Esophagus muscularis mucosa (tissue), 4 donors: ENCODE measurements at regions not wholly inside any gene's neighbourhood (a gene's known extent, or its start where the extent isn't known, plus 50 kb on each side); places are given as distances from the start of the nearest gene placed in this dataset.

ENCODE experiments used
- DNase-seq: peaks from one replicate; pipeline ENCODE4 v3.0.0-alpha.2; 2017; ENCODE audit errors: extremely low spot score
- H3K27ac ChIP-seq, 4 donors: fragments of 200-600 bp; sonication (generic); replicated peaks in 1 of 4; 1 replicate in 3 of 4; 2 replicates in 1 of 4; pipeline ENCODE4 v1.5.1; 2016 to 2019; ENCODE audit warnings: mild to moderate bottlenecking in 1 of 4
- H3K27me3 ChIP-seq, 4 donors: fragments of 200-600 bp; sonication (generic); one replicate each; pipeline versions ENCODE4 v1.5.1 to v1.6.0; 2016 to 2019
- H3K36me3 ChIP-seq, 4 donors: fragments of 200-600 bp; sonication (generic); one replicate each; pipeline ENCODE4 v1.5.1; 2016 to 2019
- H3K4me1 ChIP-seq, 4 donors: fragments of 200-600 bp; sonication (generic); one replicate each; pipeline ENCODE4 v1.5.1; 2016 to 2019
- H3K4me3 ChIP-seq, 4 donors: fragments of 200-600 bp; sonication (generic); 1 replicate in 2 of 4; 2 replicates in 2 of 4; pipeline ENCODE4 v1.5.1; 2016 to 2019; ENCODE audit warnings: mild to moderate bottlenecking in 4 of 4, moderate library complexity in 1 of 4
- H3K9me3 ChIP-seq, 4 donors: fragments of 200-600 bp; sonication (generic); 1 replicate in 3 of 4; 2 replicates in 1 of 4; pipeline ENCODE4 v1.5.1; 2016 to 2019
- EP300 ChIP-seq: sonication (generic); formaldehyde crosslinking; IDR thresholded peaks from one replicate; pipeline ENCODE4 v1.6.1; 2017; ENCODE audit warnings: antibody characterized with exemption
- POLR2A ChIP-seq: fragments of 450-650 bp; IDR thresholded peaks from one replicate; pipeline ENCODE4 v1.6.1; 2017; ENCODE audit warnings: antibody characterized with exemption, moderate library complexity, mild to moderate bottlenecking, low read depth
- POLR2AphosphoS5 ChIP-seq, 2 donors: sonication (generic); formaldehyde crosslinking; IDR thresholded peaks; one replicate each; pipeline ENCODE4 v1.6.1; 2017; ENCODE audit warnings: antibody characterized with exemption in 2 of 2
- WGBS: methylation state at CpG from one replicate; pipeline ENCODE4 v1.1.5; 2018; 5-methylcytosine and 5-hydroxymethylcytosine counted together
- intact Hi-C: fragments of 100-400 bp; cut with DNase I; formaldehyde crosslinking; loops from one replicate; pipeline ENCODE4 v1.15.1; 2023
- TF ChIP-seq, protein P1 (sequence below), 3 experiments: fragments of 200-600 bp in 2 of 3; fragments of 450-650 bp in 1 of 3; sonication (generic) in 2 of 3; IDR thresholded peaks; one replicate each; pipeline ENCODE4 v1.5.1; 2017 to 2019; ENCODE audit warnings: antibody characterized with exemption in 3 of 3, mild to moderate bottlenecking in 2 of 3, moderate library complexity in 1 of 3

DNA sequence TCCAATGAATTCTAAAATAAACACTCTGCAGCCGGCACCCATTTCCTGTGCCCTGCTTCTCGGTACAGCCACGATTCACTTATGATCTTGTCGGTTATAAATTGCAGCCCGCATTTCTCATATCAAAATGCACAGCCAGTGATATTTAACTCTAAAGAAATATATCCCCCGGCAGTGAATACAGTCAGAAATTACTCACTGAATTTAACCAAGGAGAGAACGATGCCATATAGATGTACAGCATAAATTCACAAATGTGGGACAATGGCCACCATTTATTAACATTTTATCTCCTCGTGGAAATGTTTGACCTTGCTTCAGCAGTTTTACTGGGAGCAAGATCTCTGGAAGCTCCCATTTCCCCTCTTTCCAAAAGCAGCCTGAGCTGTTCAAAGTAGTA lies 1517.8 kb downstream of the BRD1 start:
- TF ChIP-seq EP300 (no peak), POLR2A (no peak), POLR2AphosphoS5 (IDR thresholded peaks at IDR 0.05) (no peak)
- TF ChIP-seq, protein P1, sequence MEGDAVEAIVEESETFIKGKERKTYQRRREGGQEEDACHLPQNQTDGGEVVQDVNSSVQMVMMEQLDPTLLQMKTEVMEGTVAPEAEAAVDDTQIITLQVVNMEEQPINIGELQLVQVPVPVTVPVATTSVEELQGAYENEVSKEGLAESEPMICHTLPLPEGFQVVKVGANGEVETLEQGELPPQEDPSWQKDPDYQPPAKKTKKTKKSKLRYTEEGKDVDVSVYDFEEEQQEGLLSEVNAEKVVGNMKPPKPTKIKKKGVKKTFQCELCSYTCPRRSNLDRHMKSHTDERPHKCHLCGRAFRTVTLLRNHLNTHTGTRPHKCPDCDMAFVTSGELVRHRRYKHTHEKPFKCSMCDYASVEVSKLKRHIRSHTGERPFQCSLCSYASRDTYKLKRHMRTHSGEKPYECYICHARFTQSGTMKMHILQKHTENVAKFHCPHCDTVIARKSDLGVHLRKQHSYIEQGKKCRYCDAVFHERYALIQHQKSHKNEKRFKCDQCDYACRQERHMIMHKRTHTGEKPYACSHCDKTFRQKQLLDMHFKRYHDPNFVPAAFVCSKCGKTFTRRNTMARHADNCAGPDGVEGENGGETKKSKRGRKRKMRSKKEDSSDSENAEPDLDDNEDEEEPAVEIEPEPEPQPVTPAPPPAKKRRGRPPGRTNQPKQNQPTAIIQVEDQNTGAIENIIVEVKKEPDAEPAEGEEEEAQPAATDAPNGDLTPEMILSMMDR (IDR thresholded peaks at IDR 0.05), result no peak
- Histone ChIP-seq H3K27ac (no peak overlapping the region), H3K4me3 (no peak overlapping the region), H3K36me3 (no peaks in the 10 kb centered on the region), H3K9me3 (peaks cover 0 to 25% (median 10%) of the 10 kb centered on the region in 4 donors), H3K4me1 (peaks cover 0 to 4% (median 0%) of the 10 kb centered on the region in 4 donors), H3K27me3 (peaks cover 0 to 61% (median 0%) of the 10 kb centered on the region in 4 donors)
- no peak for DNase-seq
- intact Hi-C loops, result no loop called here
- WGBS, result 23% methylated on average over 8 of the region's 8 CpGs

DNA sequence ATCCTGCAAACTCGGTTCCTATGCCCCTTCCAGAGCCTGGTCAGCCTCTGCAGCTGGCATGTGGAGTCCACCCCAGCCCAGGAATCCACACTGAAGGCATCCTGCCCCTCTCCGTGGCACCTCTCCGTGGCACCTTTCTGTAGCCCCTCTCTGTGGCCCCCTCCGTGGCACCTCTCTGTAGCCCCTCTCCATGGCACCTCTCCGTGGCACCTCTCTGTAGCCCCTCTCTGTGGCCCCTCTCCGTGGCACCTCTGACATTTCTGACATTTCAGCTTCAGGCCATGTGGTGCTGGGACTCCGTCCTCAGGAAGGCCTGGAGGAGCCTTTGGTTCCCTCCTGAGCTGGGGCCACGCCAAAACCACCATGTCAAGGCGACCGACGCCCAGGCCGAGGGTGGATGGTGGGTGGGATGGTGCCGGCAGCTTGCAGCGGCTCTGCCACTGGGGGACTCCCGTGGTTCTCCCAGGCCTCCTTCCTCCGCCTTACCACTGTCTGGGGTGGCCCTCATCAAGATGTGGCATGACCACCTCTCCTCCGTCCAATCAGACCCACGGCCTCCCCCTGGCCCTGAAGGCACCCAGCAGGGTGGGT lies 1518.5 kb downstream of the BRD1 start:
- Histone ChIP-seq H3K27ac (no peak overlapping the region), H3K9me3 (peaks cover 0 to 25% (median 10%) of the 10 kb centered on the region in 4 donors), H3K4me1 (peaks cover 0 to 4% (median 0%) of the 10 kb centered on the region in 4 donors), H3K4me3 (no peak overlapping the region), H3K36me3 (no peaks in the 10 kb centered on the region), H3K27me3 (peaks cover 0 to 62% (median 0%) of the 10 kb centered on the region in 4 donors)
- intact Hi-C loops, result no loop called here
- DNase-seq, result no peak
- WGBS, result 79% methylated on average over 16 of the region's 18 CpGs
- TF ChIP-seq POLR2A, result no peak
- TF ChIP-seq, protein P1 (IDR thresholded peaks at IDR 0.05), result no peak

DNA sequence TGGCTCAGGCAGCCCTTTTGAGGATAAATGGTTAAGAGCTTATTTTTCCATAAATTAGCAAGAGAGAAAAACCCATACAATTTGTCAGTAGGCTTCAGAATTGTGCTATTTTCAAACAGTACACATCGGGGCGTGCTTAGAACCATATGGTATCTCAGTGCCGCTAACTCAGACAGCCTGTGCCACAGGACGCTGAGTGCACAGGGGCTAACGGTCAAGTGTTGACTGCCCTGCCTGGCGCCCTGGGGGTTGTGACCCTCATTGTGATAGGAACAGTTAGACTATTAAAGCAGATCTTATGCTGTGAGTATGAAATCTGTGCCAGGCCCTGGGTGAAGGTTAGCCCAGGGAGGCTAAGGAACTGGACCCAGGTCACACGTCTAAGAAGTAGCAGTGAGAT lies 1519.7 kb downstream of the BRD1 start:
- Histone ChIP-seq H3K36me3 (no peaks in the 10 kb centered on the region), H3K9me3 (peaks cover 0 to 24% (median 9%) of the 10 kb centered on the region in 4 donors), H3K4me3 (no peak overlapping the region), H3K27ac (no peak overlapping the region), H3K4me1 (peaks cover 0 to 4% (median 0%) of the 10 kb centered on the region in 4 donors), H3K27me3 (peaks cover 0 to 59% (median 0%) of the 10 kb centered on the region in 4 donors)
- DNase-seq, result no peak
- 71% methylated on average over 7 of the region's 7 CpGs for WGBS
- intact Hi-C loops, result no loop called here
- TF ChIP-seq EP300 (no peak), POLR2AphosphoS5 (IDR thresholded peaks at IDR 0.05) (no peak)

DNA sequence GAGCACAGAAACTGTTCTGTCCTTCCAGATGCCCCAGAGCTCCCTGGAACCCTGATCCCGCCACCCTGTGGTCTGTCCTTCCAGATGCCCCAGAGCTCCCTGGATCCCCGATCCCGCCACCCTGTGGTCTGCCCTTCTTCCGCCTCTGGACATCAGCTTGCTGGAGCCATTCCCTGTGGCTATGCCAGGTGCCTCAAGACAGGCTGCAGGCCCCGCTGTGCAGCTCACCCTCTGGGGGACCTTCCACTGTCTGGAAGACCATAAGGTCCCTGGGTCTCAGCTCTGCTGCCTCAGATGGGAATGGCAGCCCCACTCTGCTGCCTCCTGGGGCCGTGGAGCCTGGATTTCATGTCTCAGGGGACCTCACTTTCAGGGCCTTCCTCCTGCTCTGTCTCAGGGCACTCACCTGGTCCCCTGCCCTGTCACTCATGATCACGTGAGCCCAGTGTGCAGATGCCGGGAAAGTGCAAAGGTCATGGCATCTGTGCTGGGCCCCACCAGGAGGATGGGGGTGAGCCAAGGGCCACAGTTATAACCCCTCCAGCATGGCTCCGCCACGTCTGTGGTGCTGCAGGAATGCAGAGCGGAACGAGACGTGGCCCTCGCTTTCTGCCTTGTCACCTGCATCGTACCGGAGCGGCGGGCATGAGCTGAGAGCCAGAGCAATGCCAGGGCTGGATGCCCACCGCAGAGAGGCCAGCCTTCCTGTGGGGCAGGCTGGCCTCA lies 1520.7 kb downstream of the BRD1 start:
- Histone ChIP-seq H3K27me3 (peaks cover 0 to 54% (median 0%) of the 10 kb centered on the region in 4 donors), H3K36me3 (no peaks in the 10 kb centered on the region), H3K9me3 (peaks cover 0 to 15% (median 4%) of the 10 kb centered on the region in 4 donors), H3K4me1 (peaks cover 0 to 4% (median 0%) of the 10 kb centered on the region in 4 donors), H3K4me3 (no peak overlapping the region), H3K27ac (no peak overlapping the region)
- intact Hi-C loops, result no loop called here
- no peak for TF ChIP-seq POLR2A
- TF ChIP-seq EP300, result no peak
- TF ChIP-seq, protein P1 (IDR thresholded peaks at IDR 0.05), result no peak
- no peak for TF ChIP-seq POLR2AphosphoS5 (IDR thresholded peaks at IDR 0.05)
- 90% methylated on average over 7 of the region's 19 CpGs for WGBS
- DNase-seq, result no peak

DNA sequence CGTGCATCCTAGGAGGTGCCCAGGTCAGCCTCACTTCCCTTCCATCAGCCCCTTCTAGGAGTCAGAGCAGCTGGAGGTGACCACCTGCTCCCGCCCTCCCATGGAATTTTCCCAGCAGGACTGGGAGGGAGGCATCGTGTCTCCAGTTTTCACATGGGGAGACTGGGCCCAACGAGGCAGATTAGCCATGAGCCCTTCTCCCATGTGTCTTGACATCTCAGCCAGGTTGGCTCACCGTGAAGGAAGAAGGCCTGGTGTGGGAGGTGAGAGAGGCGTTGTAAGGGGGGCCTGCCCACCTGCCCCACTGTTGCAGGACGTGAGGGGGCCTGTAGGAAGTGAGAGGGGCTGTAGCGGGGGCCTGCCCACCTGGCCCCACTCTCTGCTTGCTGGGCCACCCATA lies 1521.4 kb downstream of the BRD1 start:
- peaks cover 0 to 54% (median 0%) of the 10 kb centered on the region in 4 donors for H3K27me3 ChIP-seq
- WGBS, result 84% methylated on average over 6 of the region's 8 CpGs

More for the DNA sequence above, 1521.4 kb downstream of the BRD1 start:
- H3K9me3 ChIP-seq, result peaks cover 0 to 9% (median 2%) of the 10 kb centered on the region in 4 donors
- no peak overlapping the region for H3K4me3 ChIP-seq
- peaks cover 0 to 4% (median 0%) of the 10 kb centered on the region in 4 donors for H3K4me1 ChIP-seq
- DNase-seq, result no peak
- no peak overlapping the region for H3K27ac ChIP-seq
- intact Hi-C loops, result no loop called here
- TF ChIP-seq EP300 (no peak), POLR2AphosphoS5 (IDR thresholded peaks at IDR 0.05) (no peak), POLR2A (no peak)
- TF ChIP-seq, protein P1 (IDR thresholded peaks at IDR 0.05), result no peak
- no peaks in the 10 kb centered on the region for H3K36me3 ChIP-seq
